ENCODE measurements at regions not wholly inside any gene's neighbourhood (a gene's known extent, or its start where the extent isn't known, plus 50 kb on each side); places are given as distances from the start of the nearest gene placed in this dataset.
"Not testable (repeated sequence)": the region's sequence is repeated elsewhere in the genome, so short reads cannot be mapped to it uniquely, and the experiment has no call there.

DNA sequence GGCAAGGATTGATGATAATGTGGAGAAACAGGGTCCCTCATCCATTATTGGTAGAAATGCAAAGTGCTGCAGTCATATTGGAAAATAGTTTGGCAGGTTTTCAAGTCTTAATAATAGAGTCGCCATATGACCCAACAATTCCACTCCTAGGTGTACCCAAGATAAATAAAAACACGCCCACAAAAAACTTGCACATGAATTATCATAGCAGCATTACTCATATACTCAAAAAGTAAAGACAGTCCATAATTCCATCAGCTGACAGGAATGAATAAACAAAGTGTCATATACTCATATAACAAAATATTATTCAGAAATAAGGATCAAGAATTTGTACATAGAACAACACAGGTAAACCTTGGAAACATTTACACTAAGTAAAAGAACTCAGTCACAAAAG, 242.9 kb upstream of the FTMT start:
- H3K27ac Mint-ChIP-seq = no peak overlapping the region
- H3K9me3 Mint-ChIP-seq = peaks cover 16% of the 10 kb centered on the region
- intact Hi-C loops (cut with micrococcal nuclease) = no loop called here
- no peak overlapping the region for H3K4me3 Mint-ChIP-seq
- no peaks in the 10 kb centered on the region for H3K4me1 Mint-ChIP-seq (ENCODE audit: low read depth)
- H3K27me3 Mint-ChIP-seq = no peaks in the 10 kb centered on the region
- no peaks in the 10 kb centered on the region for H3K36me3 Mint-ChIP-seq (ENCODE audit: low read depth)

DNA sequence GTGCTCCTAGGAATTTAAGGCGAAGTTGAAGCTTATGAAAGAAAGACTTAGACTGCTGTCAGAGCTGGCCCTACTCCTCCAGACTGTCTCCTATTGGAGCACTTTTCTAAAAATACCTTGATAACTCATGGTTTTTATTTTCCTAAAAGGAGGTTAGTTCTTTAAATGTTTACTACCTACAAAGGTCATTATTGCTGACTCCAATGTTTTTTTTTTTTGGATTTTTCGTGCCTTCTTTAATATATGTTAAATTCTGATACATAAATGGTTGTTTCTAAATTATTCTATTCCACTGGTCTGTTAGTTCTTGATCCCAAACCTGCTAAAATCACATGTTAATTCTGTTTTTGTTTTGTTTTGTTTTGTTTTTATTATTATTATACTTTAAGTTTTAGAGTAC, 227.6 kb upstream of the FTMT start:
- intact Hi-C loops (cut with micrococcal nuclease) = no loop called here

DNA sequence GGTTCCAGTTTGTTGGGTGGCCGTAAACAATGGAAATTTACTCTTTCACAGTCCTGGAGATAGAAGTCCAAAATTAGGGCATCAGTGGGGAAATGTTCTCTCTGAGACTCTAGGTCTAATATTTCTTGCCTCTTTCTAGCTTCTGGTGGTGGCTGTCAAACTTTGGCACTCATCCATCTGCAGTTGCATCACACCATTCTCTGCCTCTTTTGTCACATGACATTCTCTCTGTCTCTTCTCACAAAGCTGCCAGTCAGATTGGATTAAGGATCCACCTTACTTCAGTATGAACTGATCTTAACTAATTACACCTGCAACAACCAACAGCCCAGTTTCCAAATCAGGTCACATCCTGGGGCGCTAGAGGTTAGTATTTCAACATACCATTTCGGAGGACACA, 222.9 kb upstream of the FTMT start:
- Mint-ChIP-seq H3K27me3 (no peaks in the 10 kb centered on the region), H3K4me1 (ENCODE audit: low read depth) (no peaks in the 10 kb centered on the region), H3K27ac (no peak overlapping the region), H3K36me3 (ENCODE audit: low read depth) (no peaks in the 10 kb centered on the region), H3K9me3 (no peaks in the 10 kb centered on the region), H3K4me3 (no peak overlapping the region)
- intact Hi-C loops (cut with micrococcal nuclease) = no loop called here

More for the DNA sequence above, 227.6 kb upstream of the FTMT start:
- H3K4me3 Mint-ChIP-seq = no peak overlapping the region
- no peaks in the 10 kb centered on the region for H3K27me3 Mint-ChIP-seq
- no peaks in the 10 kb centered on the region for H3K9me3 Mint-ChIP-seq
- H3K36me3 Mint-ChIP-seq (ENCODE audit: low read depth) = no peaks in the 10 kb centered on the region
- H3K4me1 Mint-ChIP-seq (ENCODE audit: low read depth) = no peaks in the 10 kb centered on the region
- no peak overlapping the region for H3K27ac Mint-ChIP-seq

- peaks cover 9% of the 10 kb centered on the region for H3K9me3 Mint-ChIP-seq
- no peak overlapping the region for H3K27ac Mint-ChIP-seq
- H3K36me3 Mint-ChIP-seq (ENCODE audit: low read depth) = no peaks in the 10 kb centered on the region
- no peaks in the 10 kb centered on the region for H3K4me1 Mint-ChIP-seq (ENCODE audit: low read depth)
- H3K4me3 Mint-ChIP-seq = no peak overlapping the region
- no peaks in the 10 kb centered on the region for H3K27me3 Mint-ChIP-seq
- intact Hi-C loops (cut with micrococcal nuclease) = no loop called here
Observed at GRCh38 chr5:121630402-121630801, 221.3 kb upstream of the FTMT start.

- intact Hi-C loops (cut with micrococcal nuclease) = no loop called here
- H3K36me3 Mint-ChIP-seq (ENCODE audit: low read depth) = no peaks in the 10 kb centered on the region
- H3K4me1 Mint-ChIP-seq (ENCODE audit: low read depth) = no peaks in the 10 kb centered on the region
- H3K9me3 Mint-ChIP-seq = peaks cover 39% of the 10 kb centered on the region
- H3K27ac Mint-ChIP-seq = no peak overlapping the region
- no peak overlapping the region for H3K4me3 Mint-ChIP-seq
- no peaks in the 10 kb centered on the region for H3K27me3 Mint-ChIP-seq
Observed at GRCh38 chr5:121634946-121635345, 216.7 kb upstream of the FTMT start.

- Mint-ChIP-seq H3K36me3 (ENCODE audit: low read depth) (no peaks in the 10 kb centered on the region), H3K27ac (no peak overlapping the region), H3K9me3 (peaks cover 62% of the 10 kb centered on the region), H3K4me3 (no peak overlapping the region), H3K27me3 (no peaks in the 10 kb centered on the region), H3K4me1 (ENCODE audit: low read depth) (no peaks in the 10 kb centered on the region)
- intact Hi-C loops (cut with micrococcal nuclease) = no loop called here
Observed at GRCh38 chr5:121638126-121638525, 213.6 kb upstream of the FTMT start.

GRCh38 chr5:121640298-121640697, 211.4 kb upstream of the FTMT start:
- H3K4me3 Mint-ChIP-seq = no peak overlapping the region
- intact Hi-C loops (cut with micrococcal nuclease) = no loop called here
- H3K27ac Mint-ChIP-seq = no peak overlapping the region
- peaks cover 54% of the 10 kb centered on the region for H3K9me3 Mint-ChIP-seq
- no peaks in the 10 kb centered on the region for H3K4me1 Mint-ChIP-seq (ENCODE audit: low read depth)
- H3K27me3 Mint-ChIP-seq = no peaks in the 10 kb centered on the region
- no peaks in the 10 kb centered on the region for H3K36me3 Mint-ChIP-seq (ENCODE audit: low read depth)

- H3K4me3 Mint-ChIP-seq = no peak overlapping the region
- no peak overlapping the region for H3K27ac Mint-ChIP-seq
- H3K36me3 Mint-ChIP-seq (ENCODE audit: low read depth) = no peaks in the 10 kb centered on the region
- intact Hi-C loops (cut with micrococcal nuclease) = no loop called here
- H3K9me3 Mint-ChIP-seq = peaks cover 39% of the 10 kb centered on the region
- H3K27me3 Mint-ChIP-seq = no peaks in the 10 kb centered on the region
- H3K4me1 Mint-ChIP-seq (ENCODE audit: low read depth) = no peaks in the 10 kb centered on the region
Observed at GRCh38 chr5:121658221-121658620, 193.5 kb upstream of the FTMT start.

GRCh38 chr5:121660142-121660541, 191.5 kb upstream of the FTMT start:
- no peaks in the 10 kb centered on the region for H3K36me3 Mint-ChIP-seq (ENCODE audit: low read depth)
- H3K9me3 Mint-ChIP-seq = peaks cover 46% of the 10 kb centered on the region
- H3K27me3 Mint-ChIP-seq = no peaks in the 10 kb centered on the region
- H3K4me1 Mint-ChIP-seq (ENCODE audit: low read depth) = no peaks in the 10 kb centered on the region
- H3K4me3 Mint-ChIP-seq = no peak overlapping the region
- intact Hi-C loops (cut with micrococcal nuclease) = no loop called here
- no peak overlapping the region for H3K27ac Mint-ChIP-seq

GRCh38 chr5:121665542-121665941, 186.1 kb upstream of the FTMT start:
- H3K4me3 Mint-ChIP-seq; H3K27me3 Mint-ChIP-seq; H3K4me1 Mint-ChIP-seq (ENCODE audit: low read depth); H3K36me3 Mint-ChIP-seq (ENCODE audit: low read depth); H3K27ac Mint-ChIP-seq; intact Hi-C loops (cut with micrococcal nuclease): not testable (repeated sequence)
- H3K9me3 Mint-ChIP-seq = peaks cover 45% of the 10 kb centered on the region

- Mint-ChIP-seq H3K9me3 (peaks cover 27% of the 10 kb centered on the region), H3K36me3 (ENCODE audit: low read depth) (no peaks in the 10 kb centered on the region), H3K4me1 (ENCODE audit: low read depth) (no peaks in the 10 kb centered on the region), H3K27me3 (no peaks in the 10 kb centered on the region), H3K27ac (no peak overlapping the region), H3K4me3 (no peak overlapping the region)
- intact Hi-C loops (cut with micrococcal nuclease) = no loop called here
Observed at GRCh38 chr5:121667292-121667691, 184.4 kb upstream of the FTMT start.

- H3K4me1 Mint-ChIP-seq (ENCODE audit: low read depth) = no peaks in the 10 kb centered on the region
- H3K27ac Mint-ChIP-seq = no peak overlapping the region
- no peaks in the 10 kb centered on the region for H3K27me3 Mint-ChIP-seq
- intact Hi-C loops (cut with micrococcal nuclease) = no loop called here
- H3K36me3 Mint-ChIP-seq (ENCODE audit: low read depth) = no peaks in the 10 kb centered on the region
- H3K9me3 Mint-ChIP-seq = peaks cover 14% of the 10 kb centered on the region
- H3K4me3 Mint-ChIP-seq = no peak overlapping the region
Observed at GRCh38 chr5:121668635-121669034, 183.0 kb upstream of the FTMT start.

DNA sequence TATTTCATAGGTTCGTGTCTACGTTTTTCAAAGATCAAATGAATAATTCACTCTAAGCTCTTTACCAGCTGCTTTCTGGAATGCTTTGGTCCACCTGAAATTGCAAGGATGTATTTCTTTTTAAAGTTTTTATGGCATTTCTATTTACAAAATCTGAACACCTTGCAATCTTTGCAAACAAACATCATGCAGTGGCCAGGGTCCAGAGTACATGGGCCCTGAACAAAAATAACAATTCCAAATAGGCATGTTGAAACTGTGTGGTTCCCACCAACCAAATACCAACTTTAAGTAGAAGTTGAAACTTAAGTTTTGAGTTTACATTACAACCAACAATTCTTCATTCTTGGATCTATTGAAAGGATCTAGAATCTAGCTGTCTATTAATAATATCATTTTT, 180.1 kb upstream of the FTMT start:
- Mint-ChIP-seq H3K4me3 (no peak overlapping the region), H3K36me3 (ENCODE audit: low read depth) (no peaks in the 10 kb centered on the region), H3K27me3 (no peaks in the 10 kb centered on the region), H3K4me1 (ENCODE audit: low read depth) (no peaks in the 10 kb centered on the region), H3K27ac (no peak overlapping the region), H3K9me3 (peaks cover 8% of the 10 kb centered on the region)
- intact Hi-C loops (cut with micrococcal nuclease) = no loop called here

- H3K27me3 Mint-ChIP-seq = no peaks in the 10 kb centered on the region
- H3K36me3 Mint-ChIP-seq (ENCODE audit: low read depth) = no peaks in the 10 kb centered on the region
- no peak overlapping the region for H3K27ac Mint-ChIP-seq
- no peak overlapping the region for H3K4me3 Mint-ChIP-seq
- intact Hi-C loops (cut with micrococcal nuclease) = no loop called here
- peaks cover 16% of the 10 kb centered on the region for H3K9me3 Mint-ChIP-seq
- H3K4me1 Mint-ChIP-seq (ENCODE audit: low read depth) = no peaks in the 10 kb centered on the region
Observed at GRCh38 chr5:121675924-121676323, 175.8 kb upstream of the FTMT start.

DNA sequence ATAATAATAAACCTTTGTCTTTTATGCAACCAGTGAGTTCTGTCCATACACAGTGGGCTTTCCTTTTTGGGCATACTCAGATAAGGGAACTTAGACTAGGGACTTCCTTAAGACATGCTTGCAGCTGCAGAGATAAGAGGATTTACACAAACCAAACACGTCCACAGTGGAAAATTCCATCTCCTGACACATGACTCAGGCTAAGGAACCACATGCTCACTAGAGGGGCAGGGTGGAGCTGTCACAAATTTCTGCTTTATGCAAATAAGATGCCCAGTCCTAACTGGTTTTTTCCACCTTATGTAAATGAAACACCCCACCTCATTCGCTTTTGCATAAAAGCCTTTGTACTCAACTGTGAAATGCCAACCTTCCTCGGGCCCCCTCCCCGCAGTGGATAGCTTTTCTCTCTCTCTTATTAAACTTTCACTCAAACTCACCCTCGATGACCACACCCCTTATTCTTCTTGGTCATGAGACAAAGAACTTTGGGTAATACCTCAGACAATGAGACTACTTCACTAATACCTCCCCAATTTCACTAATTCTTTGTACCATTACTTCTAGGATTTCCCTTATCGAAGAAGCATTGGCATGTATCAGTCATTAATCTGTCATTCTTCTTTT, 170.3 kb upstream of the FTMT start:
- Mint-ChIP-seq H3K9me3 (peaks cover 28% of the 10 kb centered on the region), H3K27ac (no peak overlapping the region), H3K4me1 (ENCODE audit: low read depth) (no peaks in the 10 kb centered on the region), H3K27me3 (no peaks in the 10 kb centered on the region), H3K36me3 (ENCODE audit: low read depth) (no peaks in the 10 kb centered on the region), H3K4me3 (no peak overlapping the region)
- intact Hi-C loops (cut with micrococcal nuclease) = no loop called here
